ENCODE measurements at regions not wholly inside any gene's neighbourhood (a gene's known extent, or its start where the extent isn't known, plus 50 kb on each side); places are given as distances from the start of the nearest gene placed in this dataset.

- TF ChIP-seq, protein P1, sequence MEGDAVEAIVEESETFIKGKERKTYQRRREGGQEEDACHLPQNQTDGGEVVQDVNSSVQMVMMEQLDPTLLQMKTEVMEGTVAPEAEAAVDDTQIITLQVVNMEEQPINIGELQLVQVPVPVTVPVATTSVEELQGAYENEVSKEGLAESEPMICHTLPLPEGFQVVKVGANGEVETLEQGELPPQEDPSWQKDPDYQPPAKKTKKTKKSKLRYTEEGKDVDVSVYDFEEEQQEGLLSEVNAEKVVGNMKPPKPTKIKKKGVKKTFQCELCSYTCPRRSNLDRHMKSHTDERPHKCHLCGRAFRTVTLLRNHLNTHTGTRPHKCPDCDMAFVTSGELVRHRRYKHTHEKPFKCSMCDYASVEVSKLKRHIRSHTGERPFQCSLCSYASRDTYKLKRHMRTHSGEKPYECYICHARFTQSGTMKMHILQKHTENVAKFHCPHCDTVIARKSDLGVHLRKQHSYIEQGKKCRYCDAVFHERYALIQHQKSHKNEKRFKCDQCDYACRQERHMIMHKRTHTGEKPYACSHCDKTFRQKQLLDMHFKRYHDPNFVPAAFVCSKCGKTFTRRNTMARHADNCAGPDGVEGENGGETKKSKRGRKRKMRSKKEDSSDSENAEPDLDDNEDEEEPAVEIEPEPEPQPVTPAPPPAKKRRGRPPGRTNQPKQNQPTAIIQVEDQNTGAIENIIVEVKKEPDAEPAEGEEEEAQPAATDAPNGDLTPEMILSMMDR (optimal IDR thresholded peaks at IDR 0.05 in 1 of 3, IDR thresholded peaks at IDR 0.05 in 1 of 3, conservative IDR thresholded peaks at IDR 0.05 in 1 of 3; ENCODE audit: extremely low read depth in 1 of 3, insufficient read depth in 2 of 3, low read length in 3 of 3), result no peak
- no peak for TF ChIP-seq EZH2 (IDR thresholded peaks at IDR 0.05; ENCODE audit: low read length)
- FAIRE-seq (peak; percentile 87), DNase-seq (ENCODE audit: low read depth, low spot score) (no peak)
- Histone ChIP-seq H3K79me2 (ENCODE audit: control insufficient read depth, insufficient read depth, low read length) (no peaks in the 10 kb centered on the region), H3K27me3 (ENCODE audit: control insufficient read depth, extremely low read depth, insufficient read depth, low read length) (no peaks in the 10 kb centered on the region), H3K4me2 (ENCODE audit: control insufficient read depth, extremely low read depth, insufficient read depth, low read depth, low read length) (peak overlapping the region; percentile 48), H2AFZ (ENCODE audit: control insufficient read depth, low read length) (no peak overlapping the region), H3K4me3 (ENCODE audit: control insufficient read depth in 2 of 3, extremely low read depth in 1 of 3, insufficient read depth in 2 of 3, low read depth in 1 of 3, low read length in 3 of 3) (no peak overlapping the region), H3K9ac (ENCODE audit: control insufficient read depth, extremely low read depth, insufficient read depth, low read length) (no peak overlapping the region), H4K20me1 (ENCODE audit: control insufficient read depth, extremely low read depth, insufficient read depth, low read length) (no peaks in the 10 kb centered on the region), H3K9me1 (ENCODE audit: control insufficient read depth, extremely low read depth, insufficient read depth, low read length) (no peaks in the 10 kb centered on the region), H3K36me3 (ENCODE audit: control insufficient read depth in 2 of 2, extremely low read depth in 1 of 2, insufficient read depth in 2 of 2, low read length in 2 of 2) (no peaks in the 10 kb centered on the region), H3K9me3 (ENCODE audit: control insufficient read depth, low read depth, low read length) (no peaks in the 10 kb centered on the region), H3K4me1 (ENCODE audit: control insufficient read depth, extremely low read depth, insufficient read depth, low read length) (peaks cover 13% of the 10 kb centered on the region), H3K27ac (ENCODE audit: control insufficient read depth, insufficient read depth, low read length) (no peak overlapping the region)
- dilution Hi-C loops (cut with MboI; ENCODE audit: extremely low pct_ligation_motif_present, low sequenced_read_pairs), result no loop called here
These were observed 113.5 kb downstream of the EFEMP1 start for GRCh38 chr2:55809875-55810621.

DNA sequence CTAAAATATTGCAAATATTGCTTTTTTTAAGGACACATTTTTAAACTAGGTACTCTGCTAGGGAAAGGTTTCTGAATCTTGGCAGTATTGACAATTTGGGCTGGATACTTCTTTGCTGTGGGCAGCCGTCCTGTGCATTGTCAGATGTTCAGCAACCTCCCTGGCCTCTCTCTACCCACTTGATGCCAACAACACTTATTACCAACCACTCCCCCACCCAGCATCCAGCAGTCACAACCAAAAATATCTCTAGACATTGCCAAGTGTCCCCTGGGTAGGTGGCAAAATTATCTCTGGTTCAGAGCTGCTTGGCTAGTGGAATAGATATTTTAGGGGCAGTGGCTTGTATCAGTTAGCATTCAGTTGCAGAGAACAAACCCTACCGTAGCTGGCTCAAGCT, 114.3 kb upstream of the PNPT1 start:
- H3K9ac ChIP-seq (ENCODE audit: control insufficient read depth, extremely low read depth, insufficient read depth, low read length), result no peak overlapping the region
- no peaks in the 10 kb centered on the region for H3K36me3 ChIP-seq (ENCODE audit: control insufficient read depth in 2 of 2, extremely low read depth in 1 of 2, insufficient read depth in 2 of 2, low read length in 2 of 2)
- no peaks in the 10 kb centered on the region for H3K79me2 ChIP-seq (ENCODE audit: control insufficient read depth, insufficient read depth, low read length)
- no peaks in the 10 kb centered on the region for H3K9me1 ChIP-seq (ENCODE audit: control insufficient read depth, extremely low read depth, insufficient read depth, low read length)
- H3K4me1 ChIP-seq (ENCODE audit: control insufficient read depth, extremely low read depth, insufficient read depth, low read length), result peaks cover 13% of the 10 kb centered on the region
- TF ChIP-seq EZH2 (IDR thresholded peaks at IDR 0.05; ENCODE audit: low read length), result no peak
- TF ChIP-seq, protein P1 (optimal IDR thresholded peaks at IDR 0.05 in 1 of 3, IDR thresholded peaks at IDR 0.05 in 1 of 3, conservative IDR thresholded peaks at IDR 0.05 in 1 of 3; ENCODE audit: extremely low read depth in 1 of 3, insufficient read depth in 2 of 3, low read length in 3 of 3), result no peak
- dilution Hi-C loops (cut with MboI; ENCODE audit: extremely low pct_ligation_motif_present, low sequenced_read_pairs), result no loop called here
- no peaks in the 10 kb centered on the region for H4K20me1 ChIP-seq (ENCODE audit: control insufficient read depth, extremely low read depth, insufficient read depth, low read length)
- FAIRE-seq, result no peak
- no peak overlapping the region for H2AFZ ChIP-seq (ENCODE audit: control insufficient read depth, low read length)
- no peak overlapping the region for H3K27ac ChIP-seq (ENCODE audit: control insufficient read depth, insufficient read depth, low read length)
- DNase-seq (ENCODE audit: low read depth, low spot score), result no peak
- H3K9me3 ChIP-seq (ENCODE audit: control insufficient read depth, low read depth, low read length), result no peaks in the 10 kb centered on the region
- H3K4me3 ChIP-seq (ENCODE audit: control insufficient read depth in 2 of 3, extremely low read depth in 1 of 3, insufficient read depth in 2 of 3, low read depth in 1 of 3, low read length in 3 of 3), result no peak overlapping the region
- H3K4me2 ChIP-seq (ENCODE audit: control insufficient read depth, extremely low read depth, insufficient read depth, low read depth, low read length), result no peak overlapping the region
- H3K27me3 ChIP-seq (ENCODE audit: control insufficient read depth, extremely low read depth, insufficient read depth, low read length), result no peaks in the 10 kb centered on the region
